H9 (cell line): ENCODE measurements at regions not wholly inside any gene's neighbourhood (a gene's known extent, or its start where the extent isn't known, plus 50 kb on each side); places are given as distances from the start of the nearest gene placed in this dataset.

Source experiments
- DNase-seq: peaks from one replicate; pipeline ENCODE4 v3.0.0-alpha.2; 2017
- H2AFZ ChIP-seq: one replicate; pipeline ENCODE4 v1.6.1; 2013; ENCODE audit warnings: mild to moderate bottlenecking, low read length, control low read depth, moderate library complexity
- H2AK5ac ChIP-seq: 2 replicates; pipeline ENCODE4 v1.6.1; 2013; ENCODE audit warnings: low read length, control low read depth, mixed read lengths; ENCODE audit not compliant: insufficient read length
- H2BK120ac ChIP-seq: one replicate; pipeline ENCODE4 v1.6.1; 2013; ENCODE audit warnings: low read depth, mild to moderate bottlenecking, low read length, control low read depth, inconsistent platforms; ENCODE audit not compliant: poor library complexity, severe bottlenecking
- H2BK12ac ChIP-seq: 2 replicates; pipeline ENCODE4 v1.6.1; 2013; ENCODE audit warnings: low read length, control low read depth, mixed read lengths, low read depth; ENCODE audit not compliant: insufficient read length
- H2BK15ac ChIP-seq: 2 replicates; pipeline ENCODE4 v1.6.1; 2013; ENCODE audit warnings: low read depth, low read length, control low read depth
- H2BK20ac ChIP-seq: one replicate; pipeline ENCODE4 v1.6.1; 2013; ENCODE audit warnings: low read depth, mild to moderate bottlenecking, low read length, control low read depth, inconsistent platforms; ENCODE audit not compliant: poor library complexity, severe bottlenecking
- H2BK5ac ChIP-seq: 2 replicates; pipeline ENCODE4 v1.6.1; 2013; ENCODE audit warnings: low read length, control low read depth, mixed read lengths; ENCODE audit not compliant: insufficient read length
- H3K14ac ChIP-seq: 2 replicates; pipeline ENCODE4 v1.6.1; 2013; ENCODE audit warnings: low read length, control low read depth; ENCODE audit not compliant: insufficient read depth
- H3K18ac ChIP-seq: 2 replicates; pipeline ENCODE4 v1.6.1; 2013; ENCODE audit warnings: low read depth, mild to moderate bottlenecking, mixed read lengths, low read length, control low read depth; ENCODE audit not compliant: insufficient read length
- H3K23ac ChIP-seq: 2 replicates; pipeline ENCODE4 v1.6.1; 2013; ENCODE audit warnings: low read length, control low read depth, mixed read lengths, low read depth; ENCODE audit not compliant: insufficient read length
- H3K23me2 ChIP-seq: 2 replicates; pipeline ENCODE4 v1.6.1; 2013; ENCODE audit warnings: low read depth, mild to moderate bottlenecking, mixed read lengths, low read length, control low read depth; ENCODE audit not compliant: insufficient read length, poor library complexity, severe bottlenecking
- H3K27ac ChIP-seq: 2 replicates; pipeline ENCODE4 v1.5.1; 2013; ENCODE audit warnings: low read length, control low read depth, mixed read lengths, low read depth; ENCODE audit not compliant: insufficient read length
- H3K27me3 ChIP-seq: 2 replicates; pipeline ENCODE4 v1.6.1; 2013; ENCODE audit warnings: low read length, control low read depth, inconsistent platforms; ENCODE audit not compliant: insufficient read depth
- H3K4ac ChIP-seq: 2 replicates; pipeline ENCODE4 v1.6.1; 2013; ENCODE audit warnings: low read depth, mild to moderate bottlenecking, control low read depth, inconsistent platforms, low read length, moderate library complexity
- H3K4me1 ChIP-seq: 2 replicates; pipeline ENCODE4 v1.6.1; 2013; ENCODE audit warnings: low read length, control low read depth, inconsistent platforms; ENCODE audit not compliant: insufficient read depth
- H3K4me2 ChIP-seq: 2 replicates; pipeline ENCODE4 v1.6.1; 2013; ENCODE audit warnings: low read length, control low read depth, mixed read lengths; ENCODE audit not compliant: insufficient read length, insufficient read depth
- H3K56ac ChIP-seq: 2 replicates; pipeline ENCODE4 v1.6.1; 2013; ENCODE audit warnings: low read depth, mild to moderate bottlenecking, mixed read lengths, low read length, control low read depth; ENCODE audit not compliant: insufficient read length
- H3K79me1 ChIP-seq: 2 replicates; pipeline ENCODE4 v1.6.1; 2013; ENCODE audit warnings: low read depth, mild to moderate bottlenecking, moderate library complexity, low read length, control low read depth, inconsistent platforms; ENCODE audit not compliant: insufficient read depth, poor library complexity, severe bottlenecking
- H3K79me2 ChIP-seq: 2 replicates; pipeline ENCODE4 v1.6.1; 2013; ENCODE audit warnings: low read length, control low read depth, inconsistent platforms; ENCODE audit not compliant: insufficient read depth
- H3K9ac ChIP-seq: 2 replicates; pipeline ENCODE4 v1.6.1; 2013; ENCODE audit warnings: low read length, control low read depth, mixed read lengths; ENCODE audit not compliant: insufficient read length; ENCODE audit errors: extremely low read depth
- H3K9me3 ChIP-seq: one replicate; pipeline ENCODE4 v1.6.1; 2013; ENCODE audit warnings: low read depth, low read length, inconsistent platforms; ENCODE audit not compliant: control insufficient read depth
- H3T11ph ChIP-seq: one replicate; pipeline ENCODE4 v1.6.1; 2013; ENCODE audit warnings: mild to moderate bottlenecking, low read length, control low read depth, inconsistent platforms
- H4K20me1 ChIP-seq: one replicate; pipeline ENCODE4 v1.6.1; 2013; ENCODE audit not compliant: control insufficient read depth, insufficient read length, insufficient read depth
- H4K5ac ChIP-seq: 2 replicates; pipeline ENCODE4 v1.6.1; 2013; ENCODE audit warnings: low read depth, mild to moderate bottlenecking, mixed read lengths, low read length, control low read depth; ENCODE audit not compliant: insufficient read length
- H4K8ac ChIP-seq: replicated peaks from 2 replicates; pipeline ENCODE4 v1.6.1; 2013; ENCODE audit warnings: low read length, control low read depth, mixed read lengths, low read depth; ENCODE audit not compliant: insufficient read length
- H4K91ac ChIP-seq: 2 replicates; pipeline ENCODE4 v1.6.1; 2013; ENCODE audit warnings: low read depth, mild to moderate bottlenecking, moderate library complexity, mixed read lengths, low read length, control low read depth; ENCODE audit not compliant: insufficient read length
- H3K27ac Mint-ChIP-seq, 3 experiments: 2 replicates in 2 of 3; 3 replicates in 1 of 3; pipeline ENCODE4 v1.8.0; 2020 to 2021; ENCODE audit warnings: mixed read lengths in 3 of 3, mild to moderate bottlenecking in 1 of 3, moderate library complexity in 1 of 3
- H3K27me3 Mint-ChIP-seq: 2 replicates; pipeline ENCODE4 v1.8.0; 2021; ENCODE audit warnings: low read depth, mild to moderate bottlenecking, moderate library complexity, mixed read lengths
- H3K36me3 Mint-ChIP-seq, 3 experiments: 2 replicates in 2 of 3; 3 replicates in 1 of 3; pipeline ENCODE4 v1.8.0; 2020 to 2021; ENCODE audit warnings: low read depth in 3 of 3, mixed read lengths in 3 of 3; ENCODE audit not compliant: insufficient read depth in 1 of 3
- H3K4me1 Mint-ChIP-seq, 2 experiments: 2 replicates each; pipeline ENCODE4 v1.8.0; 2020; ENCODE audit warnings: mixed read lengths in 2 of 2
- H3K4me3 Mint-ChIP-seq, 2 experiments: 2 replicates in 1 of 2; 3 replicates in 1 of 2; pipeline ENCODE4 v1.8.0; 2020 to 2021; ENCODE audit warnings: mild to moderate bottlenecking in 2 of 2, mixed read lengths in 2 of 2, moderate library complexity in 1 of 2
- H3K9me3 Mint-ChIP-seq, 2 experiments: 2 replicates in 1 of 2; 3 replicates in 1 of 2; pipeline ENCODE4 v1.8.0; 2020; ENCODE audit warnings: mild to moderate bottlenecking in 2 of 2, mixed read lengths in 2 of 2, moderate library complexity in 1 of 2
- WGBS: extraction: QIAGEN DNeasy Blood & Tissue Kit; methylation state at CpG from one replicate; pipeline ENCODE4 v1.1.7; 2013; ENCODE audit warnings: missing lambda C conversion rate, low lambda C conversion rate, mixed read lengths; ENCODE audit not compliant: insufficient read length; ENCODE audit errors: extremely low coverage; 5-methylcytosine and 5-hydroxymethylcytosine counted together
- TF ChIP-seq, protein P1 (sequence below): fragments of 200-600 bp; sonication (generic); conservative IDR thresholded peaks from 3 replicates; pipeline ENCODE4 v1.8.0; 2021; ENCODE audit warnings: antibody characterized with exemption, mild to moderate bottlenecking

DNA sequence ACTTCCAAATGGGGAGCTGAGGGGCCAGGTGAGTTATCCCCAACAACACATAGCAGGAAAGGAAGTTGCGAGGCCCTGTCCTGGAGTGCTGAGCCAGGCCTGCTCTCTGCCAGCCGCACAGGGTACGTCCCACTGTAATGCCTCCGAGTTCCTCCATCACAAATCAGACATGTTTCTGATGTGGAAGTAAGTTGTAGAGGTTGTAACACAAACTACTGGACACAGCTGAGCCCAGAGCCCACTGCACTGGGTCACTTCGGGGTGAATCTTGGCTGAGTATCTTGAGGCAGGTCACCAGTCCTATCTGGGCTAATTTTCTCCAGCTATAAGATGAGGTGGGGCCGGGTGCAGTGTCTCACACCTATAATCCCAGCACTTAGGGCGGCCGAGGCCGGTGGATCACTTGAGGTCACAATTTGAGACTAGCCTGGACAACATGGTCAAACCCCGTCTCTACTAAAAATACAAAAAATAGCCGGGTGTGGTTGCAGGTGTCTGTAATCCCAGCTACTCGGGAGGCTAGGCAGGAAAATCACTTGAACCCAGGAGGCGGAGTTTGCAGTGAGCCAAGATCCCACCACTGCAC, 100.8 kb upstream of the CDH5 start:
- H3K27me3 ChIP-seq, result no peaks in the 10 kb centered on the region
- H2BK5ac ChIP-seq, result no peak overlapping the region
- H3K4me3 Mint-ChIP-seq, result no peak overlapping the region
- H2BK15ac ChIP-seq, result no peak overlapping the region
- H3K27ac Mint-ChIP-seq, result no peak overlapping the region
- H3K23ac ChIP-seq, result no peak overlapping the region
- H2AK5ac ChIP-seq, result no peak overlapping the region
- TF ChIP-seq, protein P1, sequence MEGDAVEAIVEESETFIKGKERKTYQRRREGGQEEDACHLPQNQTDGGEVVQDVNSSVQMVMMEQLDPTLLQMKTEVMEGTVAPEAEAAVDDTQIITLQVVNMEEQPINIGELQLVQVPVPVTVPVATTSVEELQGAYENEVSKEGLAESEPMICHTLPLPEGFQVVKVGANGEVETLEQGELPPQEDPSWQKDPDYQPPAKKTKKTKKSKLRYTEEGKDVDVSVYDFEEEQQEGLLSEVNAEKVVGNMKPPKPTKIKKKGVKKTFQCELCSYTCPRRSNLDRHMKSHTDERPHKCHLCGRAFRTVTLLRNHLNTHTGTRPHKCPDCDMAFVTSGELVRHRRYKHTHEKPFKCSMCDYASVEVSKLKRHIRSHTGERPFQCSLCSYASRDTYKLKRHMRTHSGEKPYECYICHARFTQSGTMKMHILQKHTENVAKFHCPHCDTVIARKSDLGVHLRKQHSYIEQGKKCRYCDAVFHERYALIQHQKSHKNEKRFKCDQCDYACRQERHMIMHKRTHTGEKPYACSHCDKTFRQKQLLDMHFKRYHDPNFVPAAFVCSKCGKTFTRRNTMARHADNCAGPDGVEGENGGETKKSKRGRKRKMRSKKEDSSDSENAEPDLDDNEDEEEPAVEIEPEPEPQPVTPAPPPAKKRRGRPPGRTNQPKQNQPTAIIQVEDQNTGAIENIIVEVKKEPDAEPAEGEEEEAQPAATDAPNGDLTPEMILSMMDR, result no peak
- H3K4me1 Mint-ChIP-seq, result peaks cover 13 to 21% of the 10 kb centered on the region in 2 experiments
- no peak overlapping the region for H3T11ph ChIP-seq
- no peak overlapping the region for H4K91ac ChIP-seq
- H2BK12ac ChIP-seq, result no peak overlapping the region
- no peak overlapping the region for H2AFZ ChIP-seq
- H3K79me1 ChIP-seq, result no peaks in the 10 kb centered on the region
- no peaks in the 10 kb centered on the region for H3K23me2 ChIP-seq
- H4K5ac ChIP-seq, result no peak overlapping the region
- DNase-seq, result no peak
- H3K14ac ChIP-seq, result no peak overlapping the region
- H3K36me3 Mint-ChIP-seq, result peaks cover 0 to under 1% (median 0%) of the 10 kb centered on the region in 3 experiments; a peak in 2 of 7 replicates
- no CpG with 5 or more reads among the region's 13 CpGs for WGBS
- H3K9me3 ChIP-seq, result no peaks in the 10 kb centered on the region
- peaks cover 27% of the 10 kb centered on the region for H3K27me3 Mint-ChIP-seq
- no peak overlapping the region for H3K4ac ChIP-seq
- no peaks in the 10 kb centered on the region for H3K4me1 ChIP-seq
- H3K79me2 ChIP-seq, result no peaks in the 10 kb centered on the region
- no peak overlapping the region for H3K4me2 ChIP-seq
- no peak overlapping the region for H3K27ac ChIP-seq
- H3K18ac ChIP-seq, result no peak overlapping the region
- H3K56ac ChIP-seq, result no peak overlapping the region
- H2BK20ac ChIP-seq, result no peak overlapping the region
- H2BK120ac ChIP-seq, result no peak overlapping the region
- H3K9me3 Mint-ChIP-seq, result no peaks in the 10 kb centered on the region; a peak in 2 of 5 replicates
- H4K20me1 ChIP-seq, result no peaks in the 10 kb centered on the region
- H3K9ac ChIP-seq, result no peak overlapping the region
- H4K8ac ChIP-seq, result no peak overlapping the region
